Transverse colon (tissue), 3 donors: ENCODE measurements at regions not wholly inside any gene's neighbourhood (a gene's known extent, or its start where the extent isn't known, plus 50 kb on each side); places are given as distances from the start of the nearest gene placed in this dataset.

ENCODE experiments used
- EP300 ChIP-seq: sonication (generic); formaldehyde crosslinking; IDR thresholded peaks from one replicate; pipeline ENCODE4 v1.6.1; 2017; ENCODE audit warnings: antibody characterized with exemption, low read depth
- POLR2A ChIP-seq: fragments of 450-650 bp; IDR thresholded peaks from one replicate; pipeline ENCODE4 v1.6.1; 2016; ENCODE audit warnings: antibody characterized with exemption, mild to moderate bottlenecking, moderate library complexity
- TF ChIP-seq, protein P1 (sequence below), 5 experiments: fragments of 200-600 bp in 3 of 5; fragments of 450-650 bp in 2 of 5; sonication (generic) in 3 of 5; IDR thresholded peaks; 1 replicate in 2 of 5; 2 replicates in 3 of 5; pipeline ENCODE4 v1.5.1; 2016 to 2017; ENCODE audit warnings: antibody characterized with exemption in 5 of 5, inconsistent platforms in 3 of 5, mild to moderate bottlenecking in 2 of 5, moderate library complexity in 1 of 5

GRCh38 chr13:80695841-80696240 lies 354.9 kb upstream of the SPRY2 start:
- TF ChIP-seq, protein P1, sequence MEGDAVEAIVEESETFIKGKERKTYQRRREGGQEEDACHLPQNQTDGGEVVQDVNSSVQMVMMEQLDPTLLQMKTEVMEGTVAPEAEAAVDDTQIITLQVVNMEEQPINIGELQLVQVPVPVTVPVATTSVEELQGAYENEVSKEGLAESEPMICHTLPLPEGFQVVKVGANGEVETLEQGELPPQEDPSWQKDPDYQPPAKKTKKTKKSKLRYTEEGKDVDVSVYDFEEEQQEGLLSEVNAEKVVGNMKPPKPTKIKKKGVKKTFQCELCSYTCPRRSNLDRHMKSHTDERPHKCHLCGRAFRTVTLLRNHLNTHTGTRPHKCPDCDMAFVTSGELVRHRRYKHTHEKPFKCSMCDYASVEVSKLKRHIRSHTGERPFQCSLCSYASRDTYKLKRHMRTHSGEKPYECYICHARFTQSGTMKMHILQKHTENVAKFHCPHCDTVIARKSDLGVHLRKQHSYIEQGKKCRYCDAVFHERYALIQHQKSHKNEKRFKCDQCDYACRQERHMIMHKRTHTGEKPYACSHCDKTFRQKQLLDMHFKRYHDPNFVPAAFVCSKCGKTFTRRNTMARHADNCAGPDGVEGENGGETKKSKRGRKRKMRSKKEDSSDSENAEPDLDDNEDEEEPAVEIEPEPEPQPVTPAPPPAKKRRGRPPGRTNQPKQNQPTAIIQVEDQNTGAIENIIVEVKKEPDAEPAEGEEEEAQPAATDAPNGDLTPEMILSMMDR (IDR thresholded peaks at IDR 0.05), result no peak
- TF ChIP-seq POLR2A (no peak), EP300 (no peak)
